GM12878 (cell line): ENCODE measurements at regions not wholly inside any gene's neighbourhood (a gene's known extent, or its start where the extent isn't known, plus 50 kb on each side); places are given as distances from the start of the nearest gene placed in this dataset.

Source experiments
- ATAC-seq: fragments of 200-7000 bp; cut with Tn5 transposase; 3 replicates; pipeline ENCODE4 v1.9.1; 2020; ENCODE audit warnings: mild to moderate bottlenecking, moderate library complexity
- BruUV-seq: library from RNA; stranded (reverse); fragments of 400-500 nt; replicated peaks from 2 replicates; lab custom pipeline; 2021; lab: Mats Ljungman, UMichigan
- CTCF ChIA-PET: fragments of 300-600 bp; sonication (Branson Sonifier 250); formaldehyde crosslinking; extraction: SDS; loops from one replicate; lab custom pipeline; 2021; ENCODE audit warnings: inconsistent platforms; lab: Yijun Ruan, JAX
- POLR2A ChIA-PET: fragments of 350-600 bp; formaldehyde crosslinking; extraction: SDS; loops from one replicate; lab custom pipeline; 2021; ENCODE audit warnings: inconsistent platforms; lab: Charles Lee
- RAD21 ChIA-PET: fragments of 300-600 bp; sonication (Branson Sonifier 250); formaldehyde crosslinking; loops from one replicate; lab custom pipeline; 2023; ENCODE audit warnings: antibody characterized with exemption; ENCODE audit not compliant: unreplicated experiment; lab: Charles Lee
- SMC1A ChIA-PET: fragments of 300-600 bp; sonication (Branson Sonifier 250); formaldehyde crosslinking; loops from one replicate; lab custom pipeline; 2023; ENCODE audit not compliant: unreplicated experiment, uncharacterized antibody; lab: Charles Lee
- DNase-seq: peaks from one replicate; pipeline ENCODE4 v3.0.0-alpha.2; 2011; ENCODE audit warnings: low read depth, low spot score
- FAIRE-seq: peaks from 3 replicates; lab custom pipeline; 2011; peaks lifted over from hg19 to GRCh38; lab: Jason Lieb, UNC
- H2AFZ ChIP-seq: 2 replicates; pipeline ENCODE4 v1.6.0; 2011; ENCODE audit warnings: low read depth, low read length, control low read depth; ENCODE audit not compliant: control insufficient read depth
- H3K27ac ChIP-seq: 2 replicates; pipeline ENCODE4 v1.5.1; 2011; ENCODE audit warnings: control low read depth; ENCODE audit not compliant: control insufficient read depth, insufficient read depth
- H3K27me3 ChIP-seq, 2 experiments: replicated peaks in 1 of 2; 2 replicates each; pipeline versions ENCODE4 v1.6.0 to v1.6.1; 2011; ENCODE audit warnings: low read length in 1 of 2; ENCODE audit not compliant: control insufficient read depth in 2 of 2, insufficient read depth in 2 of 2
- H3K36me3 ChIP-seq, 2 experiments: 2 replicates each; pipeline ENCODE4 v1.5.1; 2011; ENCODE audit warnings: low read length in 1 of 2; ENCODE audit not compliant: control insufficient read depth in 2 of 2, insufficient read depth in 2 of 2
- H3K4me1 ChIP-seq: 2 replicates; pipeline ENCODE4 v1.6.1; 2011; ENCODE audit warnings: mild to moderate bottlenecking, low read length, moderate library complexity, mixed read lengths; ENCODE audit not compliant: control insufficient read depth, insufficient read depth
- H3K4me2 ChIP-seq: 2 replicates; pipeline ENCODE4 v1.6.0; 2011; ENCODE audit warnings: control low read depth; ENCODE audit not compliant: control insufficient read depth, insufficient read depth
- H3K4me3 ChIP-seq: fragments of 200-600 bp; sonication (generic); 2 replicates; pipeline ENCODE4 v1.5.1; 2016
- H3K79me2 ChIP-seq: 2 replicates; pipeline ENCODE4 v1.6.0; 2011; ENCODE audit warnings: low read length; ENCODE audit not compliant: control insufficient read depth, insufficient read depth
- H3K9ac ChIP-seq: 2 replicates; pipeline ENCODE4 v1.8.0; 2011; ENCODE audit warnings: low read length, control low read depth, mixed read lengths; ENCODE audit not compliant: control insufficient read depth, insufficient read depth
- H3K9me3 ChIP-seq: replicated peaks from 3 replicates; pipeline ENCODE4 v1.5.1; 2011; ENCODE audit warnings: mild to moderate bottlenecking, low read length; ENCODE audit not compliant: control insufficient read depth, insufficient read depth
- H4K20me1 ChIP-seq: 2 replicates; pipeline ENCODE4 v1.6.0; 2011; ENCODE audit not compliant: control insufficient read depth, insufficient read depth
- CBFB ChIP-seq: IDR thresholded peaks from 2 replicates; pipeline ENCODE4 v1.6.1; 2016; ENCODE audit warnings: antibody characterized with exemption, low read depth
- CREM ChIP-seq: IDR thresholded peaks from 2 replicates; pipeline ENCODE4 v1.6.1; 2014; ENCODE audit warnings: antibody characterized with exemption, low read depth
- HDAC2 ChIP-seq: fragments of 200-600 bp; sonication (generic); IDR thresholded peaks from 2 replicates; pipeline ENCODE4 v1.6.1; 2017
- IKZF2 ChIP-seq, 2 experiments: fragments of 450-650 bp; IDR thresholded peaks; 2 replicates each; pipeline ENCODE4 v1.6.1; 2017; ENCODE audit warnings: mild to moderate bottlenecking in 2 of 2, moderate library complexity in 2 of 2
- KDM1A ChIP-seq: fragments of 200-600 bp; sonication (generic); IDR thresholded peaks from 2 replicates; pipeline ENCODE4 v1.6.1; 2016; ENCODE audit warnings: borderline replicate concordance
- MEF2B ChIP-seq: fragments of 450-650 bp; IDR thresholded peaks from 2 replicates; pipeline ENCODE4 v1.6.1; 2018; ENCODE audit warnings: mild to moderate bottlenecking, moderate library complexity; ENCODE audit not compliant: partially characterized antibody, poor library complexity, severe bottlenecking
- NFXL1 ChIP-seq: fragments of 450-650 bp; IDR thresholded peaks from 2 replicates; pipeline ENCODE4 v1.6.1; 2017; ENCODE audit warnings: antibody characterized with exemption, mild to moderate bottlenecking, borderline replicate concordance
- RCOR1 ChIP-seq: conservative IDR thresholded peaks from 2 replicates; pipeline ENCODE4 v1.6.1; 2012; ENCODE audit warnings: low read depth, low read length, improper control_type of control experiment
- SMAD5 ChIP-seq: IDR thresholded peaks from 2 replicates; pipeline ENCODE4 v1.6.1; 2016; ENCODE audit warnings: antibody characterized with exemption, low read depth
- TCF12 ChIP-seq: IDR thresholded peaks from 2 replicates; pipeline ENCODE4 v1.6.1; 2011; ENCODE audit warnings: low read depth, mild to moderate bottlenecking, low read length
- WGBS: methylation state at CpG from one replicate; pipeline ENCODE4 v1.1.6; 2016; ENCODE audit warnings: low lambda C conversion rate; ENCODE audit not compliant: insufficient replicate concordance, insufficient coverage; ENCODE audit errors: missing lambda C conversion rate; 5-methylcytosine and 5-hydroxymethylcytosine counted together
- in situ Hi-C: fragments of 300-500 bp; cut with MboI; formaldehyde crosslinking; loops from 9 replicates; pipeline ENCODE4 v1.14.3; 2018; ENCODE audit warnings: mixed read lengths
- intact Hi-C: fragments of 100-400 bp; cut with micrococcal nuclease; formaldehyde crosslinking; loops from one replicate; pipeline ENCODE4 v1.14.2; 2022; ENCODE audit not compliant: unreplicated experiment
- TF ChIP-seq, protein P1 (sequence below): fragments of 450-650 bp; IDR thresholded peaks from 2 replicates; pipeline ENCODE4 v1.6.1; 2016; ENCODE audit warnings: mild to moderate bottlenecking, moderate library complexity, borderline replicate concordance
- TF ChIP-seq, protein P2 (sequence below): fragments of 450-650 bp; IDR thresholded peaks from 2 replicates; pipeline ENCODE4 v1.6.1; 2017; ENCODE audit warnings: antibody characterized with exemption, mild to moderate bottlenecking, moderate library complexity
- TF ChIP-seq, protein P3 (sequence below): fragments of 450-650 bp; IDR thresholded peaks from 2 replicates; pipeline ENCODE4 v1.6.1; 2016; ENCODE audit warnings: mild to moderate bottlenecking
- TF ChIP-seq, protein P4 (sequence below): fragments of 450-650 bp; IDR thresholded peaks from 2 replicates; pipeline ENCODE4 v1.6.1; 2017; ENCODE audit warnings: mild to moderate bottlenecking
- TF ChIP-seq, protein P5 (sequence below): IDR thresholded peaks from 2 replicates; pipeline ENCODE4 v1.6.1; 2011; ENCODE audit warnings: borderline replicate concordance, low read depth, mild to moderate bottlenecking, moderate library complexity, mixed read lengths, low read length; ENCODE audit not compliant: insufficient read depth; ENCODE audit errors: extremely low read length

DNA sequence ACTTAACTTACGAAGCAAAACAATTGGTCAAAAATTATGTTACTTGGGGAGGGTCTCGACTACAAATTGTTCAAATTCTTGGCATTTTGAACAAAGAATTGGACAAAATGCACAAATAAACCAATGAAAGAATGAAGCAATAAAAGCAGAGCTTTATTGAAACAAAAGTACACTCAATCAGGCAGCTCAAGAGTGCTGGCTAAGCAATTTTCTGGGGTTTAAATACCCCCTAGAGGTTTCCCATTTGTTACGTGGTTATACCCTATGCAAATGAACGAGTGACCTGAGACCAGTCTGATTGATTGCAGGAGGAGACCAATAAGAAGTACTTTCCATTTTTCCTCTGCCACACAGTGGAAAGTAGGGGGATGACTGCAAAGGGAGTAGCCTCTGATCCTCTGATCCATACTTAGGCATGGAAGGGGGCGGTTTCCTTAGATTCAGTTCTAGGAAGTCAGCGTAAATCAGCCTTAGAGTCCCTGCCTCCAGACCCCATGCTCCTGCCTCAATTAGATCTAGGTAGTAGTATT lies 228.6 kb downstream of the EFNB2 start:
- H3K79me2 ChIP-seq = no peaks in the 10 kb centered on the region
- H3K4me3 ChIP-seq = no peak overlapping the region
- no peak overlapping the region for H3K27ac ChIP-seq
- RAD21 ChIA-PET = no interaction called here
- intact Hi-C loops (no loop called here), in situ Hi-C loops (no loop called here)
- POLR2A ChIA-PET = no interaction called here
- no peak for ATAC-seq
- no peaks in the 10 kb centered on the region for H4K20me1 ChIP-seq
- CTCF ChIA-PET = no interaction called here
- no TSS peak for BruUV-seq
- H2AFZ ChIP-seq = no peak overlapping the region
- no peaks in the 10 kb centered on the region for H3K36me3 ChIP-seq
- no peak overlapping the region for H3K4me2 ChIP-seq
- no peaks in the 10 kb centered on the region for H3K9me3 ChIP-seq
- H3K9ac ChIP-seq = no peak overlapping the region
- under 1% methylated on average over 6 of the region's 6 CpGs for WGBS
- H3K27me3 ChIP-seq = no peaks in the 10 kb centered on the region
- SMC1A ChIA-PET = no interaction called here
- H3K4me1 ChIP-seq = no peaks in the 10 kb centered on the region
- no peak for FAIRE-seq
- DNase-seq = no peak
- TF ChIP-seq, protein P1, sequence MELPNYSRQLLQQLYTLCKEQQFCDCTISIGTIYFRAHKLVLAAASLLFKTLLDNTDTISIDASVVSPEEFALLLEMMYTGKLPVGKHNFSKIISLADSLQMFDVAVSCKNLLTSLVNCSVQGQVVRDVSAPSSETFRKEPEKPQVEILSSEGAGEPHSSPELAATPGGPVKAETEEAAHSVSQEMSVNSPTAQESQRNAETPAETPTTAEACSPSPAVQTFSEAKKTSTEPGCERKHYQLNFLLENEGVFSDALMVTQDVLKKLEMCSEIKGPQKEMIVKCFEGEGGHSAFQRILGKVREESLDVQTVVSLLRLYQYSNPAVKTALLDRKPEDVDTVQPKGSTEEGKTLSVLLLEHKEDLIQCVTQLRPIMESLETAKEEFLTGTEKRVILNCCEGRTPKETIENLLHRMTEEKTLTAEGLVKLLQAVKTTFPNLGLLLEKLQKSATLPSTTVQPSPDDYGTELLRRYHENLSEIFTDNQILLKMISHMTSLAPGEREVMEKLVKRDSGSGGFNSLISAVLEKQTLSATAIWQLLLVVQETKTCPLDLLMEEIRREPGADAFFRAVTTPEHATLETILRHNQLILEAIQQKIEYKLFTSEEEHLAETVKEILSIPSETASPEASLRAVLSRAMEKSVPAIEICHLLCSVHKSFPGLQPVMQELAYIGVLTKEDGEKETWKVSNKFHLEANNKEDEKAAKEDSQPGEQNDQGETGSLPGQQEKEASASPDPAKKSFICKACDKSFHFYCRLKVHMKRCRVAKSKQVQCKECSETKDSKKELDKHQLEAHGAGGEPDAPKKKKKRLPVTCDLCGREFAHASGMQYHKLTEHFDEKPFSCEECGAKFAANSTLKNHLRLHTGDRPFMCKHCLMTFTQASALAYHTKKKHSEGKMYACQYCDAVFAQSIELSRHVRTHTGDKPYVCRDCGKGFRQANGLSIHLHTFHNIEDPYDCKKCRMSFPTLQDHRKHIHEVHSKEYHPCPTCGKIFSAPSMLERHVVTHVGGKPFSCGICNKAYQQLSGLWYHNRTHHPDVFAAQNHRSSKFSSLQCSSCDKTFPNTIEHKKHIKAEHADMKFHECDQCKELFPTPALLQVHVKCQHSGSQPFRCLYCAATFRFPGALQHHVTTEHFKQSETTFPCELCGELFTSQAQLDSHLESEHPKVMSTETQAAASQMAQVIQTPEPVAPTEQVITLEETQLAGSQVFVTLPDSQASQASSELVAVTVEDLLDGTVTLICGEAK = no peak
- TF ChIP-seq KDM1A (no peak), IKZF2 (IDR thresholded peaks at IDR 0.05) (no peak), TCF12 (no peak), HDAC2 (no peak), MEF2B (no peak), CBFB (no peak), SMAD5 (no peak), CREM (no peak), RCOR1 (no peak), NFXL1 (no peak)
- TF ChIP-seq, protein P2, sequence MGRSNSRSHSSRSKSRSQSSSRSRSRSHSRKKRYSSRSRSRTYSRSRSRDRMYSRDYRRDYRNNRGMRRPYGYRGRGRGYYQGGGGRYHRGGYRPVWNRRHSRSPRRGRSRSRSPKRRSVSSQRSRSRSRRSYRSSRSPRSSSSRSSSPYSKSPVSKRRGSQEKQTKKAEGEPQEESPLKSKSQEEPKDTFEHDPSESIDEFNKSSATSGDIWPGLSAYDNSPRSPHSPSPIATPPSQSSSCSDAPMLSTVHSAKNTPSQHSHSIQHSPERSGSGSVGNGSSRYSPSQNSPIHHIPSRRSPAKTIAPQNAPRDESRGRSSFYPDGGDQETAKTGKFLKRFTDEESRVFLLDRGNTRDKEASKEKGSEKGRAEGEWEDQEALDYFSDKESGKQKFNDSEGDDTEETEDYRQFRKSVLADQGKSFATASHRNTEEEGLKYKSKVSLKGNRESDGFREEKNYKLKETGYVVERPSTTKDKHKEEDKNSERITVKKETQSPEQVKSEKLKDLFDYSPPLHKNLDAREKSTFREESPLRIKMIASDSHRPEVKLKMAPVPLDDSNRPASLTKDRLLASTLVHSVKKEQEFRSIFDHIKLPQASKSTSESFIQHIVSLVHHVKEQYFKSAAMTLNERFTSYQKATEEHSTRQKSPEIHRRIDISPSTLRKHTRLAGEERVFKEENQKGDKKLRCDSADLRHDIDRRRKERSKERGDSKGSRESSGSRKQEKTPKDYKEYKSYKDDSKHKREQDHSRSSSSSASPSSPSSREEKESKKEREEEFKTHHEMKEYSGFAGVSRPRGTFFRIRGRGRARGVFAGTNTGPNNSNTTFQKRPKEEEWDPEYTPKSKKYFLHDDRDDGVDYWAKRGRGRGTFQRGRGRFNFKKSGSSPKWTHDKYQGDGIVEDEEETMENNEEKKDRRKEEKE = no peak
- TF ChIP-seq, protein P3, sequence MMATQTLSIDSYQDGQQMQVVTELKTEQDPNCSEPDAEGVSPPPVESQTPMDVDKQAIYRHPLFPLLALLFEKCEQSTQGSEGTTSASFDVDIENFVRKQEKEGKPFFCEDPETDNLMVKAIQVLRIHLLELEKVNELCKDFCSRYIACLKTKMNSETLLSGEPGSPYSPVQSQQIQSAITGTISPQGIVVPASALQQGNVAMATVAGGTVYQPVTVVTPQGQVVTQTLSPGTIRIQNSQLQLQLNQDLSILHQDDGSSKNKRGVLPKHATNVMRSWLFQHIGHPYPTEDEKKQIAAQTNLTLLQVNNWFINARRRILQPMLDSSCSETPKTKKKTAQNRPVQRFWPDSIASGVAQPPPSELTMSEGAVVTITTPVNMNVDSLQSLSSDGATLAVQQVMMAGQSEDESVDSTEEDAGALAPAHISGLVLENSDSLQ = no peak
- TF ChIP-seq, protein P4, sequence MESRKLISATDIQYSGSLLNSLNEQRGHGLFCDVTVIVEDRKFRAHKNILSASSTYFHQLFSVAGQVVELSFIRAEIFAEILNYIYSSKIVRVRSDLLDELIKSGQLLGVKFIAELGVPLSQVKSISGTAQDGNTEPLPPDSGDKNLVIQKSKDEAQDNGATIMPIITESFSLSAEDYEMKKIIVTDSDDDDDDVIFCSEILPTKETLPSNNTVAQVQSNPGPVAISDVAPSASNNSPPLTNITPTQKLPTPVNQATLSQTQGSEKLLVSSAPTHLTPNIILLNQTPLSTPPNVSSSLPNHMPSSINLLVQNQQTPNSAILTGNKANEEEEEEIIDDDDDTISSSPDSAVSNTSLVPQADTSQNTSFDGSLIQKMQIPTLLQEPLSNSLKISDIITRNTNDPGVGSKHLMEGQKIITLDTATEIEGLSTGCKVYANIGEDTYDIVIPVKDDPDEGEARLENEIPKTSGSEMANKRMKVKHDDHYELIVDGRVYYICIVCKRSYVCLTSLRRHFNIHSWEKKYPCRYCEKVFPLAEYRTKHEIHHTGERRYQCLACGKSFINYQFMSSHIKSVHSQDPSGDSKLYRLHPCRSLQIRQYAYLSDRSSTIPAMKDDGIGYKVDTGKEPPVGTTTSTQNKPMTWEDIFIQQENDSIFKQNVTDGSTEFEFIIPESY = no peak
- TF ChIP-seq, protein P5, sequence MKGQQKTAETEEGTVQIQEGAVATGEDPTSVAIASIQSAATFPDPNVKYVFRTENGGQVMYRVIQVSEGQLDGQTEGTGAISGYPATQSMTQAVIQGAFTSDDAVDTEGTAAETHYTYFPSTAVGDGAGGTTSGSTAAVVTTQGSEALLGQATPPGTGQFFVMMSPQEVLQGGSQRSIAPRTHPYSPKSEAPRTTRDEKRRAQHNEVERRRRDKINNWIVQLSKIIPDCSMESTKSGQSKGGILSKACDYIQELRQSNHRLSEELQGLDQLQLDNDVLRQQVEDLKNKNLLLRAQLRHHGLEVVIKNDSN = no peak
